Right kidney (tissue), 1 donor: ENCODE measurements at regions not wholly inside any gene's neighbourhood (a gene's known extent, or its start where the extent isn't known, plus 50 kb on each side); places are given as distances from the start of the nearest gene placed in this dataset.
"Not testable (repeated sequence)": the region's sequence is repeated elsewhere in the genome, so short reads cannot be mapped to it uniquely, and the experiment has no call there.

Experiments
- DNase-seq: peaks from one replicate; pipeline ENCODE4 v3.0.0-alpha.2; 2016

GRCh38 chr15:59783774-59784520 lies 94.8 kb upstream of the BNIP2 start:
- DNase-seq, result not testable (repeated sequence)

GRCh38 chr15:59779110-59779509 lies 90.0 kb upstream of the BNIP2 start:
- DNase-seq, result no peak

GRCh38 chr15:59764775-59765174 lies 75.7 kb upstream of the BNIP2 start:
- no peak for DNase-seq

GRCh38 chr15:59762558-59762957 lies 73.4 kb upstream of the BNIP2 start:
- no peak for DNase-seq

GRCh38 chr15:59760256-59760655 lies 71.1 kb upstream of the BNIP2 start:
- not testable (repeated sequence) for DNase-seq

GRCh38 chr15:59751552-59752413 lies 62.7 kb upstream of the BNIP2 start:
- DNase-seq, result no peak

GRCh38 chr15:59746777-59747176 lies 57.7 kb upstream of the BNIP2 start:
- DNase-seq, result no peak

GRCh38 chr15:59741274-59741906 lies 52.3 kb upstream of the BNIP2 start:
- DNase-seq, result no peak

GRCh38 chr15:59739557-59740186 lies 50.6 kb upstream of the BNIP2 start:
- no peak for DNase-seq
